ENCODE measurements at regions not wholly inside any gene's neighbourhood (a gene's known extent, or its start where the extent isn't known, plus 50 kb on each side); places are given as distances from the start of the nearest gene placed in this dataset.

- Histone ChIP-seq H3K9me2 (no peaks in the 10 kb centered on the region), H4K20me1 (ENCODE audit: insufficient read depth) (no peaks in the 10 kb centered on the region), H3F3A (replicated peaks; ENCODE audit: insufficient read depth) (no peaks in the 10 kb centered on the region), H3K27me3 (ENCODE audit: insufficient read depth) (no peaks in the 10 kb centered on the region), H3K79me2 (ENCODE audit: insufficient read depth) (no peaks in the 10 kb centered on the region), H3K9ac (no peak overlapping the region), H3K4me2 (no peak overlapping the region), H3K4me3 (ENCODE audit: low read depth in 2 of 2, low read length in 1 of 2) (no peak overlapping the region), H2AFZ (ENCODE audit: low read depth) (no peak overlapping the region), H3K4me1 (ENCODE audit: control insufficient read depth in 1 of 2, insufficient read depth in 2 of 2, low read depth in 1 of 2, low read length in 1 of 2) (peaks cover 9 to 12% of the 10 kb centered on the region in 2 experiments; a peak in 3 of 4 replicates), H3K36me3 (replicated peaks in 1 of 2; ENCODE audit: control insufficient read depth in 1 of 2, insufficient read depth in 2 of 2, low read length in 1 of 2) (no peaks in the 10 kb centered on the region), H3K27ac (ENCODE audit: low read depth in 2 of 2, low read length in 1 of 2) (no peak overlapping the region), H3K9me3 (no peaks in the 10 kb centered on the region)
- 25% methylated on average over 3 of the region's 3 CpGs for WGBS (ENCODE audit: low lambda C conversion rate)
- TF ChIP-seq TCF12 (IDR thresholded peaks at IDR 0.05): 0 out of 2 replicates have a peak, but pooled peaks have one; percentile 9
- no peak for TF ChIP-seq FOXJ3 (CRISPR knock-in tag; IDR thresholded peaks at IDR 0.05)
- no peak for TF ChIP-seq JUND (IDR thresholded peaks at IDR 0.05)
- ChIA-PET POLR2A (no interaction called here), CTCF (interaction anchor here (0.8 kb wide), 1 partner anchor 77 kb away, joined by 3 read pairs; no protein-coding TSS in a partner anchor)
- DNase-seq: no peak
These were observed 300.9 kb downstream of the CYP26B1 start for GRCh38 chr2:71846669-71847291.

- ChIA-PET CTCF (no interaction called here), POLR2A (no interaction called here)
- no peaks in the 10 kb centered on the region for H3K79me2 ChIP-seq (ENCODE audit: insufficient read depth)
- no peaks in the 10 kb centered on the region for H3F3A ChIP-seq (replicated peaks; ENCODE audit: insufficient read depth)
- no peak for TF ChIP-seq RCOR1 (IDR thresholded peaks at IDR 0.05; ENCODE audit: low read length)
- TF ChIP-seq FOSL2 (IDR thresholded peaks at IDR 0.05; ENCODE audit: borderline replicate concordance, low read depth): no peak
- no peak overlapping the region for H3K4me2 ChIP-seq
- no peak overlapping the region for H3K27ac ChIP-seq (ENCODE audit: low read depth in 2 of 2, low read length in 1 of 2)
- H3K9me3 ChIP-seq: no peaks in the 10 kb centered on the region
- peaks cover 9 to 10% of the 10 kb centered on the region in 2 experiments; a peak in 3 of 4 replicates for H3K4me1 ChIP-seq (ENCODE audit: control insufficient read depth in 1 of 2, insufficient read depth in 2 of 2, low read depth in 1 of 2, low read length in 1 of 2)
- H3K9ac ChIP-seq: no peak overlapping the region
- no peaks in the 10 kb centered on the region for H3K36me3 ChIP-seq (replicated peaks in 1 of 2; ENCODE audit: control insufficient read depth in 1 of 2, insufficient read depth in 2 of 2, low read length in 1 of 2)
- no peak overlapping the region for H3K4me3 ChIP-seq (ENCODE audit: low read depth in 2 of 2, low read length in 1 of 2)
- WGBS (ENCODE audit: low lambda C conversion rate): 52% methylated on average over 2 of the region's 2 CpGs
- H4K20me1 ChIP-seq (ENCODE audit: insufficient read depth): no peaks in the 10 kb centered on the region
- no peaks in the 10 kb centered on the region for H3K27me3 ChIP-seq (ENCODE audit: insufficient read depth)
- no peak overlapping the region for H2AFZ ChIP-seq (ENCODE audit: low read depth)
- no peaks in the 10 kb centered on the region for H3K9me2 ChIP-seq
- DNase-seq: no peak
These were observed 301.6 kb downstream of the CYP26B1 start for GRCh38 chr2:71846072-71846471.

GRCh38 chr2:71844967-71845366 lies 302.7 kb downstream of the CYP26B1 start:
- DNase-seq: no peak
- Histone ChIP-seq H3K9me3 (no peaks in the 10 kb centered on the region), H3K36me3 (replicated peaks in 1 of 2; ENCODE audit: control insufficient read depth in 1 of 2, insufficient read depth in 2 of 2, low read length in 1 of 2) (no peaks in the 10 kb centered on the region), H3K27ac (ENCODE audit: low read depth in 2 of 2, low read length in 1 of 2) (no peak overlapping the region), H3K79me2 (ENCODE audit: insufficient read depth) (no peaks in the 10 kb centered on the region), H3K4me3 (ENCODE audit: low read depth in 2 of 2, low read length in 1 of 2) (no peak overlapping the region), H3K9me2 (no peaks in the 10 kb centered on the region), H2AFZ (ENCODE audit: low read depth) (no peak overlapping the region), H3K9ac (no peak overlapping the region), H3K27me3 (ENCODE audit: insufficient read depth) (no peaks in the 10 kb centered on the region), H3F3A (replicated peaks; ENCODE audit: insufficient read depth) (no peaks in the 10 kb centered on the region), H3K4me1 (ENCODE audit: control insufficient read depth in 1 of 2, insufficient read depth in 2 of 2, low read depth in 1 of 2, low read length in 1 of 2) (peaks cover 0 to 9% of the 10 kb centered on the region in 2 experiments; a peak in 3 of 4 replicates), H3K4me2 (no peak overlapping the region), H4K20me1 (ENCODE audit: insufficient read depth) (no peaks in the 10 kb centered on the region)
- POLR2A ChIA-PET: no interaction called here
- CTCF ChIA-PET: interaction anchor here (0.6 to 0.8 kb wide), 2 partner anchors 28 to 1375 kb away, joined by 3 read pairs; no protein-coding TSS in a partner anchor
- WGBS (ENCODE audit: low lambda C conversion rate): 43% methylated on average over 4 of the region's 4 CpGs
- TF ChIP-seq TAF1 (IDR thresholded peaks at IDR 0.05; ENCODE audit: borderline replicate concordance, low read depth, low read length) (no peak), FOXJ3 (CRISPR knock-in tag; IDR thresholded peaks at IDR 0.05) (no peak), PBX3 (IDR thresholded peaks at IDR 0.05) (no peak), MXI1 (IDR thresholded peaks at IDR 0.05; ENCODE audit: low read depth, low read length) (no peak), SMC3 (IDR thresholded peaks at IDR 0.05; ENCODE audit: low read depth, low read length) (no peak), NFIC (IDR thresholded peaks at IDR 0.05; ENCODE audit: borderline replicate concordance) (no peak), YY1 (IDR thresholded peaks at IDR 0.05; ENCODE audit: low read depth) (no peak), TCF12 (IDR thresholded peaks at IDR 0.05) (no peak), GATA2 (CRISPR knock-in tag; IDR thresholded peaks at IDR 0.05) (no peak), CTCF (IDR thresholded peaks at IDR 0.05) (no peak)

All from SK-N-SH (cell line).